IMR-90 (cell line): ENCODE measurements at regions not wholly inside any gene's neighbourhood (a gene's known extent, or its start where the extent isn't known, plus 50 kb on each side); places are given as distances from the start of the nearest gene placed in this dataset.
"Not testable (repeated sequence)": the region's sequence is repeated elsewhere in the genome, so short reads cannot be mapped to it uniquely, and the experiment has no call there.

Source experiments
- ATAC-seq: fragments of 200-7000 bp; cut with Tn5 transposase; 2 replicates; pipeline ENCODE4 v1.9.1; 2020; ENCODE audit warnings: low read depth, mild to moderate bottlenecking, moderate library complexity
- BruUV-seq: library from RNA; stranded (reverse); fragments of 400-500 nt; replicated peaks from 2 replicates; lab custom pipeline; 2021; lab: Mats Ljungman, UMichigan
- CTCF ChIA-PET: fragments of 300-600 bp; formaldehyde crosslinking; extraction: SDS; loops from one replicate; lab custom pipeline; 2021; ENCODE audit warnings: antibody characterized with exemption; lab: Yijun Ruan, JAX
- POLR2A ChIA-PET: fragments of 300-600 bp; sonication (Branson Sonifier 250); formaldehyde crosslinking; loops from one replicate; lab custom pipeline; 2022; ENCODE audit warnings: antibody characterized with exemption; ENCODE audit not compliant: unreplicated experiment; lab: Charles Lee
- DNase-seq: peaks from one replicate; pipeline ENCODE4 v3.0.0; 2013
- H2AFZ ChIP-seq: replicated peaks from 2 replicates; pipeline ENCODE3; 2013; ENCODE audit warnings: low read length, mild to moderate bottlenecking; ENCODE audit not compliant: poor library complexity
- H2AK5ac ChIP-seq: 2 replicates; pipeline ENCODE4 v1.6.1; 2013; ENCODE audit warnings: low read depth, low read length, inconsistent platforms
- H2AK9ac ChIP-seq: replicated peaks from 2 replicates; pipeline ENCODE3; 2013; ENCODE audit warnings: mild to moderate bottlenecking, low read depth, low read length, moderate library complexity; ENCODE audit not compliant: poor library complexity
- H2BK120ac ChIP-seq: 2 replicates; pipeline ENCODE4 v1.6.1; 2013; ENCODE audit warnings: low read depth, low read length, inconsistent platforms
- H2BK15ac ChIP-seq: 3 replicates; pipeline ENCODE4 v1.6.1; 2013; ENCODE audit warnings: low read depth, low read length, inconsistent platforms
- H2BK20ac ChIP-seq: 2 replicates; pipeline ENCODE4 v1.6.1; 2013; ENCODE audit warnings: low read depth, mild to moderate bottlenecking, inconsistent platforms, low read length, moderate library complexity
- H2BK5ac ChIP-seq: 2 replicates; pipeline ENCODE4 v1.6.1; 2013; ENCODE audit warnings: mild to moderate bottlenecking, low read depth, low read length, inconsistent platforms; ENCODE audit not compliant: poor library complexity, severe bottlenecking
- H3K14ac ChIP-seq: replicated peaks from 2 replicates; pipeline ENCODE4 v1.6.1; 2013; ENCODE audit warnings: low read depth, low read length, inconsistent platforms
- H3K18ac ChIP-seq: 2 replicates; pipeline ENCODE4 v1.6.1; 2013; ENCODE audit warnings: low read depth, low read length, control low read depth
- H3K23ac ChIP-seq: 2 replicates; pipeline ENCODE4 v1.6.1; 2013; ENCODE audit warnings: low read depth, low read length, inconsistent platforms
- H3K27ac ChIP-seq: 2 replicates; pipeline ENCODE4 v1.5.1; 2013; ENCODE audit warnings: mild to moderate bottlenecking, control low read depth, low read length; ENCODE audit not compliant: insufficient read depth
- H3K27me3 ChIP-seq: 2 replicates; pipeline ENCODE4 v1.6.1; 2013; ENCODE audit warnings: low read length; ENCODE audit not compliant: control insufficient read depth, insufficient read depth
- H3K36me3 ChIP-seq: 2 replicates; pipeline ENCODE4 v1.6.1; 2013; ENCODE audit warnings: low read length, mixed read lengths; ENCODE audit not compliant: control insufficient read depth, insufficient read depth
- H3K4ac ChIP-seq: 2 replicates; pipeline ENCODE4 v1.6.1; 2013; ENCODE audit warnings: low read depth, low read length, inconsistent platforms
- H3K4me1 ChIP-seq: 2 replicates; pipeline ENCODE4 v1.6.1; 2013; ENCODE audit warnings: low read length, mixed read lengths; ENCODE audit not compliant: control insufficient read depth, insufficient read depth
- H3K4me2 ChIP-seq: 2 replicates; pipeline ENCODE4 v1.6.1; 2013; ENCODE audit warnings: low read depth, mild to moderate bottlenecking, control low read depth, low read length, moderate library complexity
- H3K4me3 ChIP-seq: 2 replicates; pipeline ENCODE4 v1.5.1; 2013; ENCODE audit warnings: low read depth, mild to moderate bottlenecking, control low read depth, low read length, moderate library complexity; ENCODE audit not compliant: insufficient read depth
- H3K56ac ChIP-seq: 2 replicates; pipeline ENCODE4 v1.6.1; 2013; ENCODE audit warnings: low read length, inconsistent platforms; ENCODE audit not compliant: insufficient read depth; ENCODE audit errors: extremely low read depth
- H3K79me1 ChIP-seq, 2 experiments: 2 replicates each; pipeline ENCODE4 v1.6.1; 2013; ENCODE audit warnings: low read length in 2 of 2, inconsistent platforms in 1 of 2, low read depth in 1 of 2
- H3K9ac ChIP-seq: 2 replicates; pipeline ENCODE4 v1.6.1; 2013; ENCODE audit warnings: low read depth, low read length, control low read depth
- H3K9me1 ChIP-seq: 2 replicates; pipeline ENCODE4 v1.6.1; 2013; ENCODE audit warnings: low read length, inconsistent platforms; ENCODE audit not compliant: insufficient read depth
- H3K9me3 ChIP-seq: 2 replicates; pipeline ENCODE4 v1.6.1; 2013; ENCODE audit warnings: low read length; ENCODE audit not compliant: control insufficient read depth, insufficient read depth
- H4K20me1 ChIP-seq: 2 replicates; pipeline ENCODE4 v1.6.1; 2013; ENCODE audit warnings: low read length, inconsistent platforms; ENCODE audit not compliant: insufficient read depth
- H4K5ac ChIP-seq: 2 replicates; pipeline ENCODE4 v1.6.1; 2013; ENCODE audit warnings: mild to moderate bottlenecking, low read depth, low read length, control low read depth
- H4K8ac ChIP-seq, 2 experiments: 2 replicates each; pipeline ENCODE4 v1.6.1; 2013; ENCODE audit warnings: low read depth in 2 of 2, low read length in 2 of 2, control low read depth in 1 of 2, inconsistent platforms in 1 of 2
- H4K91ac ChIP-seq: 2 replicates; pipeline ENCODE4 v1.6.1; 2013; ENCODE audit warnings: low read depth, low read length, inconsistent platforms; ENCODE audit not compliant: insufficient read depth
- BHLHE40 ChIP-seq: fragments of 150-350 bp; IDR thresholded peaks from 2 replicates; pipeline ENCODE4 v1.6.1; 2016; ENCODE audit warnings: mild to moderate bottlenecking, low read depth, low read length
- CEBPB ChIP-seq: IDR thresholded peaks from 2 replicates; pipeline ENCODE4 v1.6.1; 2012; ENCODE audit warnings: low read depth, low read length, improper control_type of control experiment
- CHD1 ChIP-seq: IDR thresholded peaks from 2 replicates; pipeline ENCODE4 v1.6.1; 2012; ENCODE audit warnings: low read depth, low read length, improper control_type of control experiment
- FOS ChIP-seq: fragments of 150-350 bp; IDR thresholded peaks from 2 replicates; pipeline ENCODE4 v1.6.1; 2016; ENCODE audit warnings: low read depth, low read length
- MAZ ChIP-seq: IDR thresholded peaks from 2 replicates; pipeline ENCODE4 v1.6.1; 2012; ENCODE audit warnings: low read depth, mild to moderate bottlenecking, low read length, improper control_type of control experiment, moderate library complexity, borderline replicate concordance
- NFE2L2 ChIP-seq: fragments of 150-350 bp; IDR thresholded peaks from 2 replicates; pipeline ENCODE4 v1.6.1; 2016; ENCODE audit warnings: low read depth, mild to moderate bottlenecking, low read length
- SMC3 ChIP-seq: fragments of 150-350 bp; IDR thresholded peaks from 2 replicates; pipeline ENCODE4 v1.6.1; 2016; ENCODE audit warnings: low read depth, mild to moderate bottlenecking, antibody characterized with exemption, low read length, moderate library complexity
- dilution Hi-C: fragments of 300-500 bp; cut with HindIII; formaldehyde crosslinking; loops from one replicate; pipeline ENCODE4 v1.14.3; 2018; ENCODE audit warnings: low sequenced_read_pairs; ENCODE audit not compliant: unreplicated experiment
- in situ Hi-C: fragments of 300-500 bp; cut with MboI; formaldehyde crosslinking; loops from 3 replicates; pipeline ENCODE4 v1.14.3; 2019; ENCODE audit warnings: low sequenced_read_pairs, inconsistent platforms, mixed read lengths
- intact Hi-C: fragments of 100-400 bp; cut with micrococcal nuclease; formaldehyde crosslinking; loops from 2 replicates; pipeline ENCODE4 v1.10.0; 2022
- TF ChIP-seq, protein P1 (sequence below): fragments of 150-350 bp; IDR thresholded peaks from 2 replicates; pipeline ENCODE4 v1.6.1; 2017; ENCODE audit warnings: mild to moderate bottlenecking, antibody characterized with exemption, low read length, low read depth
- TF ChIP-seq, protein P2 (sequence below): fragments of 150-350 bp; IDR thresholded peaks from 2 replicates; pipeline ENCODE4 v1.6.1; 2016; ENCODE audit warnings: low read depth, mild to moderate bottlenecking, low read length, moderate library complexity, borderline replicate concordance

DNA sequence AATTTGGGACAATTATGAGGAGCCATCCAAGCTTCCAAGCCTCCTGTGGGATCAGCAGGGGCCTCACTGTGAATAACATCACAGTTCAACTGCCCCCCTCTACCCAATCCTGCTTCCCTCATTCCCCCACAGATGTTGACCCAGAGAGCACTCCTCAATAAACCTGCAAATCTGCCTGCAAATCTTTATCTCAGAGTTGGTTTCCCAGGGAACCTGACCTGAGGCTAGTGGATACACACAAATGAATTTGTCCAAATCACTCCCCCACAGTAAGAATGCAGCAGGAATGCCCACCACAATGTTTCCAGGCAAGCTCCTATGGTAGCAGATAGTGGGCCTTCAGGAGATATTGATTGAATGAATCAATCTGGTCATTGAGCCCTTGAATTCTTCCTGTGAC, 56.4 kb upstream of the HIVEP3 start:
- DNase-seq = no peak
- dilution Hi-C loops = no loop called here

DNA sequence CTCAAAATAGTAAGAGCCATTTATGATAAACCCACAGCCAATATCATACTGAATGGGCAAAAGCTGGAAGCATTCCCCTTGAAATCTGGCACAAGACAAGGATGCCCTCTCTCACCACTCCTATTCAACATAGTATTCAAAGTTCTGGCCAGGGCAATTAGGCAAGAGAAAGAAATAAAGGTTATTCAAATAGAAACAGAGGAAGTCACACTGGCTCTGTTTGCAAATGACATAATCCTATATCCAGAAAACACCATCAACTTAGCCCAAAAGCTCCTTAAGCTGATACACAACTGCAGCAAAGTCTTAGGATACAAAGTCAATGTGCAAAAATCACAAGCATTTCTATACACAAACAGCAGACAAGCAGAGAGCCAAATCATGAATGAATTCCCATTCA, 49.8 kb upstream of the HIVEP3 start:
- H2AK5ac ChIP-seq, intact Hi-C loops, H2AFZ ChIP-seq, H4K20me1 ChIP-seq, CTCF ChIA-PET, BruUV-seq, H4K5ac ChIP-seq, in situ Hi-C loops, H3K9me3 ChIP-seq, H3K79me1 ChIP-seq, H3K27me3 ChIP-seq, H2BK15ac ChIP-seq, H3K9ac ChIP-seq, H4K8ac ChIP-seq, H3K56ac ChIP-seq, POLR2A ChIA-PET, H3K4me2 ChIP-seq, H3K4me1 ChIP-seq, H3K9me1 ChIP-seq, H3K4ac ChIP-seq, dilution Hi-C loops, H2BK5ac ChIP-seq, H3K18ac ChIP-seq, H4K91ac ChIP-seq, H3K27ac ChIP-seq, H3K23ac ChIP-seq, DNase-seq, H2AK9ac ChIP-seq, H2BK20ac ChIP-seq, ATAC-seq, H3K14ac ChIP-seq, H3K4me3 ChIP-seq, H2BK120ac ChIP-seq, H3K36me3 ChIP-seq: not testable (repeated sequence)

More for the DNA sequence above, 56.4 kb upstream of the HIVEP3 start:
- Histone ChIP-seq H4K8ac (no peak overlapping the region), H2BK15ac (no peak overlapping the region), H3K4me2 (no peak overlapping the region), H2AK5ac (no peak overlapping the region), H4K5ac (no peak overlapping the region), H3K27me3 (peaks cover 1% of the 10 kb centered on the region; the same call in 1 of the 2 replicates), H3K56ac (no peak overlapping the region), H3K14ac (no peak overlapping the region), H3K18ac (no peak overlapping the region), H3K4ac (no peak overlapping the region), H4K20me1 (no peaks in the 10 kb centered on the region), H3K79me1 (no peaks in the 10 kb centered on the region), H3K9me3 (peaks cover 2% of the 10 kb centered on the region; the same call in 1 of the 2 replicates), H2AFZ (no peak overlapping the region), H2BK20ac (no peak overlapping the region), H2AK9ac (no peak overlapping the region), H4K91ac (no peak overlapping the region), H3K9me1 (no peaks in the 10 kb centered on the region), H3K36me3 (no peaks in the 10 kb centered on the region), H3K23ac (no peak overlapping the region), H2BK5ac (no peak overlapping the region), H3K4me3 (no peak overlapping the region), H3K4me1 (no peaks in the 10 kb centered on the region), H2BK120ac (no peak overlapping the region), H3K27ac (no peak overlapping the region), H3K9ac (no peak overlapping the region)
- no peak for TF ChIP-seq NFE2L2
- TF ChIP-seq, protein P1, sequence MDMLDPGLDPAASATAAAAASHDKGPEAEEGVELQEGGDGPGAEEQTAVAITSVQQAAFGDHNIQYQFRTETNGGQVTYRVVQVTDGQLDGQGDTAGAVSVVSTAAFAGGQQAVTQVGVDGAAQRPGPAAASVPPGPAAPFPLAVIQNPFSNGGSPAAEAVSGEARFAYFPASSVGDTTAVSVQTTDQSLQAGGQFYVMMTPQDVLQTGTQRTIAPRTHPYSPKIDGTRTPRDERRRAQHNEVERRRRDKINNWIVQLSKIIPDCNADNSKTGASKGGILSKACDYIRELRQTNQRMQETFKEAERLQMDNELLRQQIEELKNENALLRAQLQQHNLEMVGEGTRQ = no peak
- no peak for TF ChIP-seq BHLHE40
- no peak for TF ChIP-seq SMC3
- no peak for TF ChIP-seq CEBPB
- no peak for TF ChIP-seq CHD1
- TF ChIP-seq, protein P2, sequence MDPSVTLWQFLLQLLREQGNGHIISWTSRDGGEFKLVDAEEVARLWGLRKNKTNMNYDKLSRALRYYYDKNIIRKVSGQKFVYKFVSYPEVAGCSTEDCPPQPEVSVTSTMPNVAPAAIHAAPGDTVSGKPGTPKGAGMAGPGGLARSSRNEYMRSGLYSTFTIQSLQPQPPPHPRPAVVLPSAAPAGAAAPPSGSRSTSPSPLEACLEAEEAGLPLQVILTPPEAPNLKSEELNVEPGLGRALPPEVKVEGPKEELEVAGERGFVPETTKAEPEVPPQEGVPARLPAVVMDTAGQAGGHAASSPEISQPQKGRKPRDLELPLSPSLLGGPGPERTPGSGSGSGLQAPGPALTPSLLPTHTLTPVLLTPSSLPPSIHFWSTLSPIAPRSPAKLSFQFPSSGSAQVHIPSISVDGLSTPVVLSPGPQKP = no peak
- TF ChIP-seq FOS = no peak
- no peak for TF ChIP-seq MAZ
- in situ Hi-C loops = no loop called here
- BruUV-seq = no TSS peak
- ChIA-PET CTCF (interaction anchor here (1.0 kb wide), 1 partner anchor 12 kb away, joined by 3 read pairs; no protein-coding TSS in a partner anchor), POLR2A (no interaction called here)
- intact Hi-C loops = no loop called here
- ATAC-seq = no peak
